Eye (tissue), 1 donor: ENCODE measurements at regions not wholly inside any gene's neighbourhood (a gene's known extent, or its start where the extent isn't known, plus 50 kb on each side); places are given as distances from the start of the nearest gene placed in this dataset.

ENCODE experiments used
- DNase-seq: peaks from one replicate; pipeline ENCODE4 v3.0.0-alpha.2; 2015

GRCh38 chr6:40265615-40266014 lies 321.5 kb downstream of the LRFN2 start:
- no peak for DNase-seq

GRCh38 chr6:40263970-40264369 lies 323.2 kb downstream of the LRFN2 start:
- no peak for DNase-seq

GRCh38 chr6:40262363-40262762 lies 324.8 kb downstream of the LRFN2 start:
- no peak for DNase-seq

- peak; percentile 35 for DNase-seq
Measured at GRCh38 chr6:40258531-40258930, 324.3 kb upstream of the MOCS1 start.

- peak; percentile 37 for DNase-seq
Measured at GRCh38 chr6:40256831-40257230, 322.6 kb upstream of the MOCS1 start.

- DNase-seq = no peak
Measured at GRCh38 chr6:40256224-40256623, 322.0 kb upstream of the MOCS1 start.

GRCh38 chr6:40253420-40253819 lies 319.2 kb upstream of the MOCS1 start:
- no peak for DNase-seq

- DNase-seq = no peak
Measured at GRCh38 chr6:40252531-40253258, 318.4 kb upstream of the MOCS1 start.

GRCh38 chr6:40251637-40252300 lies 317.5 kb upstream of the MOCS1 start:
- DNase-seq = no peak

GRCh38 chr6:40249935-40250334 lies 315.7 kb upstream of the MOCS1 start:
- no peak for DNase-seq

GRCh38 chr6:40247516-40248115 lies 313.4 kb upstream of the MOCS1 start:
- no peak for DNase-seq

GRCh38 chr6:40244699-40245098 lies 310.4 kb upstream of the MOCS1 start:
- no peak for DNase-seq

- DNase-seq = no peak
Measured at GRCh38 chr6:40232698-40233097, 298.4 kb upstream of the MOCS1 start.

- DNase-seq = no peak
Measured at GRCh38 chr6:40227735-40228134, 293.5 kb upstream of the MOCS1 start.

GRCh38 chr6:40222354-40222753 lies 288.1 kb upstream of the MOCS1 start:
- no peak for DNase-seq

GRCh38 chr6:40219799-40220198 lies 285.5 kb upstream of the MOCS1 start:
- DNase-seq = no peak

GRCh38 chr6:40210628-40211056 lies 276.4 kb upstream of the MOCS1 start:
- DNase-seq = peak; percentile 10

GRCh38 chr6:40205801-40206200 lies 271.5 kb upstream of the MOCS1 start:
- no peak for DNase-seq

GRCh38 chr6:40205004-40205403 lies 270.7 kb upstream of the MOCS1 start:
- DNase-seq = no peak

- DNase-seq = no peak
Measured at GRCh38 chr6:40197371-40197770, 263.1 kb upstream of the MOCS1 start.

- no peak for DNase-seq
Measured at GRCh38 chr6:40196135-40196518, 261.9 kb upstream of the MOCS1 start.

- DNase-seq = no peak
Measured at GRCh38 chr6:40195428-40196134, 261.3 kb upstream of the MOCS1 start.

- no peak for DNase-seq
Measured at GRCh38 chr6:40194447-40195170, 260.3 kb upstream of the MOCS1 start.
